GM10248 (cell line): ENCODE measurements at regions not wholly inside any gene's neighbourhood (a gene's known extent, or its start where the extent isn't known, plus 50 kb on each side); places are given as distances from the start of the nearest gene placed in this dataset.
"Not testable (repeated sequence)": the region's sequence is repeated elsewhere in the genome, so short reads cannot be mapped to it uniquely, and the experiment has no call there.

ENCODE experiments used
- CTCF ChIA-PET: fragments of 300-600 bp; sonication (Branson Sonifier 250); formaldehyde crosslinking; extraction: SDS; loops from one replicate; lab custom pipeline; 2021; ENCODE audit warnings: antibody characterized with exemption; lab: Yijun Ruan, JAX
- POLR2A ChIA-PET: fragments of 350-650 bp; sonication (Branson Sonifier 250); formaldehyde crosslinking; extraction: SDS; loops from one replicate; lab custom pipeline; 2020; ENCODE audit warnings: antibody characterized with exemption; lab: Yijun Ruan, JAX
- DNase-seq: peaks from one replicate; pipeline ENCODE4 v3.0.0; 2012; ENCODE audit errors: extremely low spot score
- TF ChIP-seq, protein P1 (sequence below): IDR thresholded peaks from 2 replicates; pipeline ENCODE4 v1.5.1; 2012; ENCODE audit warnings: mild to moderate bottlenecking, low read depth; ENCODE audit errors: extremely low read depth, missing control alignments, control extremely low read depth

GRCh38 chr1:79496129-79496528 is 489.6 kb upstream of the ADGRL4 start:
- no peak for DNase-seq
- CTCF ChIA-PET: interaction anchor here (0.8 to 1.6 kb wide), 8 partner anchors 9 to 54 kb away, joined by 3 to 13 read pairs (median 4); no protein-coding TSS in a partner anchor
- TF ChIP-seq, protein P1, sequence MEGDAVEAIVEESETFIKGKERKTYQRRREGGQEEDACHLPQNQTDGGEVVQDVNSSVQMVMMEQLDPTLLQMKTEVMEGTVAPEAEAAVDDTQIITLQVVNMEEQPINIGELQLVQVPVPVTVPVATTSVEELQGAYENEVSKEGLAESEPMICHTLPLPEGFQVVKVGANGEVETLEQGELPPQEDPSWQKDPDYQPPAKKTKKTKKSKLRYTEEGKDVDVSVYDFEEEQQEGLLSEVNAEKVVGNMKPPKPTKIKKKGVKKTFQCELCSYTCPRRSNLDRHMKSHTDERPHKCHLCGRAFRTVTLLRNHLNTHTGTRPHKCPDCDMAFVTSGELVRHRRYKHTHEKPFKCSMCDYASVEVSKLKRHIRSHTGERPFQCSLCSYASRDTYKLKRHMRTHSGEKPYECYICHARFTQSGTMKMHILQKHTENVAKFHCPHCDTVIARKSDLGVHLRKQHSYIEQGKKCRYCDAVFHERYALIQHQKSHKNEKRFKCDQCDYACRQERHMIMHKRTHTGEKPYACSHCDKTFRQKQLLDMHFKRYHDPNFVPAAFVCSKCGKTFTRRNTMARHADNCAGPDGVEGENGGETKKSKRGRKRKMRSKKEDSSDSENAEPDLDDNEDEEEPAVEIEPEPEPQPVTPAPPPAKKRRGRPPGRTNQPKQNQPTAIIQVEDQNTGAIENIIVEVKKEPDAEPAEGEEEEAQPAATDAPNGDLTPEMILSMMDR: no peak
- POLR2A ChIA-PET: no interaction called here

DNA sequence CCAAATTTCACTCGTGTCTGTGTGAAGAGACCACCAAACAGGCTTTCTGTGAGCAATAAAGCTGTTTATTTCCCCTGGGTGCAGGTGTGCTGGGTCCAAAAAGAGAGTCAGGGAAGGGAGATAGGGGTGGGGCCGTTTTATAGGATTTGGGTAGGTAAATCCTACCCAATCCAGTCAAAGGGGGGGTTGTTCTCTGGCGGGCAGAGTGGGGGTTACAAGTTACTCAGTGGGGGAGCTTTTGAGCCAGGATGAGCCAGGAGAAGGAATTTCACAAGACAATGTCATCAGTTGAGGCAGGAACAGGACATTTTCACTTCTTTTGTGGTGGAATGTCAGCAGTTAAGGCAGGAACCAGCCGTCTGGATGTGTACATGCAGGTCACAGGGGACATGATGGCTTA is 487.2 kb upstream of the ADGRL4 start:
- DNase-seq, POLR2A ChIA-PET, CTCF ChIA-PET: not testable (repeated sequence)

DNA sequence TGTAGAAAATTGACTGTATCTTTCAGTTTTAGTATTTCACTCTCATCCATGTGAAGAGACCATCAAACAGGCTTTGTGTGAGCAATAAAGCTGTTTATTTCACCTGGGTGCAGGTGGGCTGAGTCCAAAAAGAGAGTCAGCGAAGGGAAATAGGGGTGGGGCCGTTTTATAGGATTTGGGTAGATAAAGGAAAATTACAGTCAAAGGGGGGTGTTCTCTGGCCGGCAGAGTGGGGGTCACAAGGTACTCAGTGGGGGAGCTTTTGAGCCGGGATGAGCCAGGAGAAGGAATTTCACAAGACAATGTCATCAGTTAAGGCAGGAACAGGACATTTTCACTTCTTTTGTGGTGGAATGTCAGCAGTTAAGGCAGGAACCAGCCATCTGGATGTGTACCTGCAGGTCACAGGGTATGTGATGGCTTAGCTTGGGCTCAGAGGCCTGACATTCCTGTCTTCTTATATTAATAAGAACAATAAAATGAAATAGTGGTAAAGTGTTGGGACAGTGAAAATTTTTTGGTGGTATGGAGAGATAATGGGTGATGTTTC is 482.1 kb upstream of the ADGRL4 start:
- CTCF ChIA-PET: interaction anchor here (3.3 kb wide), 1 partner anchor 8 kb away, joined by 13 read pairs; no protein-coding TSS in a partner anchor
- DNase-seq, POLR2A ChIA-PET: not testable (repeated sequence)

DNA sequence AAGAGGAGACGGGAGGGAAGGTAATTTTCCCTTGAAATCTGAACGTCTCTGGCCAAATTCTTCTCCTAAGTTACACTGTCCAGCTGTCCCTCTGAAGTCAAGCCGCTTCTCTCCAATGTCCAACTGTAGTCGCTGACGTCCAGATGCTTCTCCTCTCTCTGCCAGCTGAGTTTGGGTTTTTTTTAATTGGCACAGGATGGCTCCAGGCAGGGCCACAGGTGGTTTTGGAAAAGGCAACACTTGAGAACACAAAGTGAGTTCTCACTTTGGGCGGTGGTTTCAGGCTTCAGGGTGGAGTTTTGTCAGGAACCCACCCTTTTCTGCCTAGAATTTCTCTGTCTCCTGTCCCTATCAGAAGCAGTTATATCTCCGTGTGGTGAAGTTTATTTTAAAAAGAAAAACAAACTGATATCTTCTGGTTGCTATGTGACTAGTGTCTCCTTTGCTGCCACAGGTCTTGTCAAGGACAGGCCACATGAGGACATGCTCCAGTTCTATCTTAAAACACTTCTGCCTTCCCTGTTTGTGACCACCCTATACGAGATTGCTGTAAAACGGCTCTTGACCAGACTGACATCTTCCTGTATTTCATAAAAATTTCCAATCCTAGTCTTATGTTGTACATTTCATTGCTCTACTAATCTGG is 472.3 kb upstream of the ADGRL4 start:
- POLR2A ChIA-PET: no interaction called here
- no peak for DNase-seq
- TF ChIP-seq, protein P1: no peak
- CTCF ChIA-PET: interaction anchor here (1.4 kb wide), 1 partner anchor 18 kb away, joined by 6 read pairs; no protein-coding TSS in a partner anchor

DNA sequence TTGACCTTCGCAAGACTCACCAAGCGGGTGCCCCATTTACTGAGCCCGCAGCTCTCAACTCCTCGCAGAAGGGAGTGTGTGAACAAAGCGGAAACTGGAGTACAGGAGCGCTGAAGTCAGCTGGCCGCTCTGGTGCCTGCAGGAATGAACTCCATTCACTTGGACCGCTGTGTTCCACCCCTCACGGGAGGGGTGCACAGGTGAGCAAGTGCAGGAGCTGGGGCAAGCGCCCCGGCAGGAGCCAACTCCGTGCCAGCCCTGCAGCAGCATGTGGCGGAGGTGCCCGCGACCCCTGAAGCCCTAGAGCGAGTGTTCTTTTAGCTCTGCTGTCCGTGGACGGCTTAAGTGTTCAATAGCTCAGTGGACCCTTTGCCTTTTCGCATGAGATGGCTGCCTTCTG is 471.6 kb upstream of the ADGRL4 start:
- ChIA-PET POLR2A (no interaction called here), CTCF (interaction anchor here (1.4 kb wide), 1 partner anchor 18 kb away, joined by 6 read pairs; no protein-coding TSS in a partner anchor)
- no peak for DNase-seq
- TF ChIP-seq, protein P1: no peak

DNA sequence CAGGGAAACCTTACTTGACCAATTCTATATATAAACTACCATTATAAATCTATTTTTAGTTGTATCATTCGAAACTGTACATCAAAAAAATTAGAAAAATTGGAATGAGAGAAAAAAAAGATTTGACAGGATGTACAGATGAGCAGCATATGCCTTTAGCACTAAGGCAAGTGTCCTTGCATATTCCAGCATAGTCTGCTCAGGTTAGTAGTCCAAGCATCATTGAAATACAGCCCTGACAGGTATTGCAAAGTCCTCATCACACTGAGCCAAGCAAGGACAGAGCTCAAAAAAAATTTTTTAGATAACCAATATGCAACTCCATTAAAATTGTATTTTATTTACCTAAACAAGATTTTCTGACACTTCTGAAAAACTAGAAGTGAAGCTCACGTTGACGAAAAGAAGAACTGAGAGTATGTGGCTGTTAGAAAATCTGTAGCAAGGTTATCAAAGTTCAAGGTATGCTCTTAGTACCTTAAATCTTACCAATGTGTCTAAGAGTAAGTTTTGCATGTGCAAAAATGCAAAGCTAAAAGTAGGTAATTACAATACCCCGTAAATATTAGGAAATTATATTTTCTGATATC is 465.6 kb upstream of the ADGRL4 start:
- peak; percentile 26 for DNase-seq
- ChIA-PET POLR2A (no interaction called here), CTCF (interaction anchor here (0.8 to 1.5 kb wide), 3 partner anchors 8 to 31 kb away, joined by 3 to 4 read pairs (median 3); no protein-coding TSS in a partner anchor)
- TF ChIP-seq, protein P1: no peak

DNA sequence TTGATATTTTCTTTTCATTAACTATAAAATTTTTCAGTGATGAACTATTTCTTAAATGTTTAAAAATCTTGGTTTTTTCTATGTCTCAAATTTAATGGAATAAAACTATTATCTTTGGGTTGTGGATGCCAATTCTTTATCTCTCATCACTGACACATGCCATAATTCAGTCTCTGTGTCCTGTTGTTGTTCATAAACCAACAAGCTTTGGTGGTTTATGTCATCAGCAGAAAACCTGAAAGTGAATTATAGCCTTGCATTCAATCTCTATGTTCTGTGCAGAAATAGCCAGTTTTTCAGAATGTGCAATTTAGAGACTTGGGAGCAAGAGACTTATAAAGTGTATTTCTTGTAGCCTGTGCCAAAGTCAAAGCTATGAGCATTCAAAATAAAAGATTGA is 462.6 kb upstream of the ADGRL4 start:
- CTCF ChIA-PET: interaction anchor here (1.0 to 1.7 kb wide), 3 partner anchors 15 to 26 kb away, joined by 3 to 4 read pairs (median 4); no protein-coding TSS in a partner anchor
- TF ChIP-seq, protein P1: no peak
- POLR2A ChIA-PET: no interaction called here
- no peak for DNase-seq
